ENCODE measurements at regions not wholly inside any gene's neighbourhood (a gene's known extent, or its start where the extent isn't known, plus 50 kb on each side); places are given as distances from the start of the nearest gene placed in this dataset.
"Not testable (repeated sequence)": the region's sequence is repeated elsewhere in the genome, so short reads cannot be mapped to it uniquely, and the experiment has no call there.

- 35 to 44% methylated on average over 3 of the region's 3 CpGs for WGBS, 2 donors
- Histone ChIP-seq H3K27ac (ENCODE audit: low read depth in 1 of 2, low read length in 2 of 2) (no peak overlapping the region), H3K4me3 (ENCODE audit: low read length in 2 of 2) (no peak overlapping the region), H3K9me3 (ENCODE audit: control insufficient read depth, low read length) (no peaks in the 10 kb centered on the region), H3K27me3 (ENCODE audit: control insufficient read depth in 1 of 2, insufficient read depth in 2 of 2, low read length in 1 of 2) (peaks cover 0 to 1% of the 10 kb centered on the region in 2 donors), H3K4me1 (ENCODE audit: control insufficient read depth in 1 of 2, insufficient read depth in 2 of 2, low read length in 2 of 2) (no peaks in the 10 kb centered on the region), H3K36me3 (ENCODE audit: control insufficient read depth in 1 of 2, insufficient read depth in 2 of 2, low read length in 1 of 2) (no peaks in the 10 kb centered on the region)
- ATAC-seq (ENCODE audit: low FRiP score) (no peak), DNase-seq (no peak)
- intact Hi-C loops (cut with DNase I), result no loop called here
These were observed 273.0 kb downstream of the TFAP2A start for GRCh38 chr6:10141746-10142443.

DNA sequence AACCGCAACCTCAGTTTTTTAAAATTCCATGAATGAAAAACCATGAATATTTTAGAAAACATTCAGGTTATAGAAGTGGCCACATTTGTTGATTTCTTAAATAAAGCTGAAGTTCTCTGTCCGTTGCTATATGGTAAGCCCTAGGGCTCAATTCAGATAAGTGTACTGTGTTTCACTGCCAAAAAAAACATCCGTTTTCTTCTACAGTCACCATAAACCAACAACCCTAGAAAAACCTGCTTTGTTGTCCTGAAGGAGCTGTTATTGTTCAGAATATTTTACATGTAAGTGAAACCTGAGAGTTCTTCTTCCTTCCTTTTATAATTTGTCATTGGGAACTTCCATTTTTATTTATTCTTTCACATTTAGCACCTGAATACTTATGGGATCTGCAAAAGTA is 274.1 kb downstream of the TFAP2A start:
- no peaks in the 10 kb centered on the region for H3K9me3 ChIP-seq (ENCODE audit: control insufficient read depth, low read length)
- DNase-seq (no peak), ATAC-seq (ENCODE audit: low FRiP score) (no peak)
- no peaks in the 10 kb centered on the region for H3K4me1 ChIP-seq (ENCODE audit: control insufficient read depth in 1 of 2, insufficient read depth in 2 of 2, low read length in 2 of 2)
- no peak overlapping the region for H3K4me3 ChIP-seq (ENCODE audit: low read length in 2 of 2)
- peaks cover 0 to 1% of the 10 kb centered on the region in 2 donors for H3K27me3 ChIP-seq (ENCODE audit: control insufficient read depth in 1 of 2, insufficient read depth in 2 of 2, low read length in 1 of 2)
- intact Hi-C loops (cut with DNase I), result no loop called here
- H3K36me3 ChIP-seq (ENCODE audit: control insufficient read depth in 1 of 2, insufficient read depth in 2 of 2, low read length in 1 of 2), result no peaks in the 10 kb centered on the region
- H3K27ac ChIP-seq (ENCODE audit: low read depth in 1 of 2, low read length in 2 of 2), result no peak overlapping the region
- 25 to 31% methylated on average over 3 of the region's 3 CpGs for WGBS, 2 donors

DNA sequence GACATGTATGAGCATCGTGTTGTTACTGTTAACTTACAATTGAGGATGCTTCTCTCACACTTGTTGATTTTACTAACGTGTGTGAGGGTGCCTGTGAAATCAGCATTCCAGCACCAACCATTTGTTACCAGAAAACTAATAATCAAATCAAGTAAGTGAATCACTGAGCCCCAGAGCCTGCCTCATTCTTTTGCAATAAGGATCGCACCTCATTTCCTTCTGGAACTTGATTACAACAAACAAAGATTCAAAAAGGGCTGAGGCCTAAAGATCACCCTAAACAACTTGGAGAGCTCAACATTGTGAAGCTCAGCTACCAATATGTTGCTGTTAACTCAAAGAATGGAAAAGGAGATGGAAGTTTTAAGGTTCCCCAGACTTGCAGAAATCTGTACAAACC is 274.7 kb downstream of the TFAP2A start:
- WGBS, 2 donors, result 60 to 66% methylated on average over 3 of the region's 3 CpGs
- Histone ChIP-seq H3K4me1 (ENCODE audit: control insufficient read depth in 1 of 2, insufficient read depth in 2 of 2, low read length in 2 of 2) (no peaks in the 10 kb centered on the region), H3K36me3 (ENCODE audit: control insufficient read depth in 1 of 2, insufficient read depth in 2 of 2, low read length in 1 of 2) (no peaks in the 10 kb centered on the region), H3K27ac (ENCODE audit: low read depth in 1 of 2, low read length in 2 of 2) (no peak overlapping the region), H3K9me3 (ENCODE audit: control insufficient read depth, low read length) (no peaks in the 10 kb centered on the region), H3K4me3 (ENCODE audit: low read length in 2 of 2) (no peak overlapping the region), H3K27me3 (ENCODE audit: control insufficient read depth in 1 of 2, insufficient read depth in 2 of 2, low read length in 1 of 2) (peaks cover 0 to 1% of the 10 kb centered on the region in 2 donors)
- DNase-seq (no peak), ATAC-seq (ENCODE audit: low FRiP score) (no peak)
- intact Hi-C loops (cut with DNase I), result no loop called here

- Histone ChIP-seq H3K4me1 (ENCODE audit: control insufficient read depth in 1 of 2, insufficient read depth in 2 of 2, low read length in 2 of 2) (no peaks in the 10 kb centered on the region), H3K4me3 (ENCODE audit: low read length in 2 of 2) (no peak overlapping the region), H3K9me3 (ENCODE audit: control insufficient read depth, low read length) (no peaks in the 10 kb centered on the region), H3K27me3 (ENCODE audit: control insufficient read depth in 1 of 2, insufficient read depth in 2 of 2, low read length in 1 of 2) (peaks cover 0 to 1% of the 10 kb centered on the region in 2 donors), H3K27ac (ENCODE audit: low read depth in 1 of 2, low read length in 2 of 2) (no peak overlapping the region), H3K36me3 (ENCODE audit: control insufficient read depth in 1 of 2, insufficient read depth in 2 of 2, low read length in 1 of 2) (no peaks in the 10 kb centered on the region)
- DNase-seq, result no peak
- intact Hi-C loops (cut with DNase I), result no loop called here
- 83 to 88% methylated on average over 3 of the region's 3 CpGs for WGBS, 2 donors
- ATAC-seq (ENCODE audit: low FRiP score), result no peak
These were observed 276.0 kb downstream of the TFAP2A start for GRCh38 chr6:10138917-10139316.

GRCh38 chr6:10136636-10137035 is 278.2 kb downstream of the TFAP2A start:
- Histone ChIP-seq H3K36me3 (ENCODE audit: control insufficient read depth in 1 of 2, insufficient read depth in 2 of 2, low read length in 1 of 2) (no peaks in the 10 kb centered on the region), H3K4me1 (ENCODE audit: control insufficient read depth in 1 of 2, insufficient read depth in 2 of 2, low read length in 2 of 2) (no peaks in the 10 kb centered on the region), H3K27me3 (ENCODE audit: control insufficient read depth in 1 of 2, insufficient read depth in 2 of 2, low read length in 1 of 2) (no peaks in the 10 kb centered on the region), H3K27ac (ENCODE audit: low read depth in 1 of 2, low read length in 2 of 2) (no peak overlapping the region), H3K4me3 (ENCODE audit: low read length in 2 of 2) (no peak overlapping the region), H3K9me3 (ENCODE audit: control insufficient read depth, low read length) (no peaks in the 10 kb centered on the region)
- WGBS, 2 donors, result 94 to 98% methylated on average over 7 of the region's 7 CpGs
- ATAC-seq (ENCODE audit: low FRiP score), result no peak
- intact Hi-C loops (cut with DNase I), result no loop called here
- no peak for DNase-seq

DNA sequence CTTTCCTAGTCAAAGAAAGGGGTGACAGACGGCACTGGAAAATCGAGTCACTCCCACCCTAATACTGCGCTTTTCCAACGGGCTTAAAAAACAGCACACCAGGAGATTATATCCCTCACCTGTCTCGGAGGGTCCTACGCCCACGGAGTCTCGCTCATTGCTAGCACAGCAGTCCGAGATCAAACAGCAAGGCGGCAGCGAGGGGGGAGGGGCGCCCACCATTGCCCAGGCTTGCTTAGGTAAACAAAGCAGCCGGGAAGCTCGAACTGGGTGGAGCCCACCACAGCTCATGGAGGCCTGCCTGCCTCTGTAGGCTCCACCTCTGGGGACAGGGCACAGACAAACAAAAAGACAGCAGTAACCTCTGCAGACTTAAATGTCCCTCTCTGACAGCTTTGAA is 280.7 kb downstream of the TFAP2A start:
- H3K4me3 ChIP-seq (ENCODE audit: low read length in 2 of 2); DNase-seq; ATAC-seq (ENCODE audit: low FRiP score); H3K27me3 ChIP-seq (ENCODE audit: control insufficient read depth in 1 of 2, insufficient read depth in 2 of 2, low read length in 1 of 2); intact Hi-C loops (cut with DNase I); H3K27ac ChIP-seq (ENCODE audit: low read depth in 1 of 2, low read length in 2 of 2); H3K9me3 ChIP-seq (ENCODE audit: control insufficient read depth, low read length); H3K4me1 ChIP-seq (ENCODE audit: control insufficient read depth in 1 of 2, insufficient read depth in 2 of 2, low read length in 2 of 2); H3K36me3 ChIP-seq (ENCODE audit: control insufficient read depth in 1 of 2, insufficient read depth in 2 of 2, low read length in 1 of 2): not testable (repeated sequence)
- 89 to 91% methylated on average over 14 of the region's 14 CpGs for whole genome bisulfite sequencing, 2 donors

DNA sequence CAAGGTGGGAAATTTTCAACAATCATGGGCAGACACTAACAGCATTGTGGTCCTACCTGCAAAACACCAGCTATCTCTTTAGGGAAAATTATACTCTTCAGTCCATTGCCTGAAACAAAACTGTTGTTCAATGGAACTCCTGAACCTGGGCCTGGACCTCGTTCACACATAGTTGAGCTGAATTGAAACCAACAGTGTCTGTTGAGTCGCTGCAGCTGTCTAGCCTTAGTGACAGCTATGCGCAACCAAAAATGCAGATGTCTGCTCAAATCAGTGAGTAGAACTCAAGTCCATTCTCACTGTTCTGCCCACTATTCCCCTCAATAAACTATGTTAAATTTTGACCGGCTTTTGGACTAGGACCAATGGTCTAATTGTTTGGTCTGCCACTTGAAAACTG is 286.2 kb downstream of the TFAP2A start:
- no peak overlapping the region for H3K4me3 ChIP-seq (ENCODE audit: low read length in 2 of 2)
- no peaks in the 10 kb centered on the region for H3K27me3 ChIP-seq (ENCODE audit: control insufficient read depth in 1 of 2, insufficient read depth in 2 of 2, low read length in 1 of 2)
- H3K36me3 ChIP-seq (ENCODE audit: control insufficient read depth in 1 of 2, insufficient read depth in 2 of 2, low read length in 1 of 2), result no peaks in the 10 kb centered on the region
- no peak overlapping the region for H3K27ac ChIP-seq (ENCODE audit: low read depth in 1 of 2, low read length in 2 of 2)
- peaks cover 5% of the 10 kb centered on the region for H3K9me3 ChIP-seq (ENCODE audit: control insufficient read depth, low read length)
- intact Hi-C loops (cut with DNase I), result no loop called here
- H3K4me1 ChIP-seq (ENCODE audit: control insufficient read depth in 1 of 2, insufficient read depth in 2 of 2, low read length in 2 of 2), result no peaks in the 10 kb centered on the region
- ATAC-seq (ENCODE audit: low FRiP score) (no peak), DNase-seq (no peak)
- 85 to 90% methylated on average over 4 of the region's 4 CpGs for WGBS, 2 donors

- DNase-seq (no peak), ATAC-seq (ENCODE audit: low FRiP score) (no peak)
- WGBS, 2 donors, result 34 to 41% methylated on average over 1 of the region's 1 CpG
- no peaks in the 10 kb centered on the region for H3K36me3 ChIP-seq (ENCODE audit: control insufficient read depth in 1 of 2, insufficient read depth in 2 of 2, low read length in 1 of 2)
- H3K27me3 ChIP-seq (ENCODE audit: control insufficient read depth in 1 of 2, insufficient read depth in 2 of 2, low read length in 1 of 2), result peaks cover 0 to under 1% of the 10 kb centered on the region in 2 donors
- peaks cover 2% of the 10 kb centered on the region for H3K9me3 ChIP-seq (ENCODE audit: control insufficient read depth, low read length)
- no peak overlapping the region for H3K27ac ChIP-seq (ENCODE audit: low read depth in 1 of 2, low read length in 2 of 2)
- no peak overlapping the region for H3K4me3 ChIP-seq (ENCODE audit: low read length in 2 of 2)
- intact Hi-C loops (cut with DNase I), result no loop called here
- no peaks in the 10 kb centered on the region for H3K4me1 ChIP-seq (ENCODE audit: control insufficient read depth in 1 of 2, insufficient read depth in 2 of 2, low read length in 2 of 2)
These were observed 292.7 kb downstream of the TFAP2A start for GRCh38 chr6:10122164-10122563.

DNA sequence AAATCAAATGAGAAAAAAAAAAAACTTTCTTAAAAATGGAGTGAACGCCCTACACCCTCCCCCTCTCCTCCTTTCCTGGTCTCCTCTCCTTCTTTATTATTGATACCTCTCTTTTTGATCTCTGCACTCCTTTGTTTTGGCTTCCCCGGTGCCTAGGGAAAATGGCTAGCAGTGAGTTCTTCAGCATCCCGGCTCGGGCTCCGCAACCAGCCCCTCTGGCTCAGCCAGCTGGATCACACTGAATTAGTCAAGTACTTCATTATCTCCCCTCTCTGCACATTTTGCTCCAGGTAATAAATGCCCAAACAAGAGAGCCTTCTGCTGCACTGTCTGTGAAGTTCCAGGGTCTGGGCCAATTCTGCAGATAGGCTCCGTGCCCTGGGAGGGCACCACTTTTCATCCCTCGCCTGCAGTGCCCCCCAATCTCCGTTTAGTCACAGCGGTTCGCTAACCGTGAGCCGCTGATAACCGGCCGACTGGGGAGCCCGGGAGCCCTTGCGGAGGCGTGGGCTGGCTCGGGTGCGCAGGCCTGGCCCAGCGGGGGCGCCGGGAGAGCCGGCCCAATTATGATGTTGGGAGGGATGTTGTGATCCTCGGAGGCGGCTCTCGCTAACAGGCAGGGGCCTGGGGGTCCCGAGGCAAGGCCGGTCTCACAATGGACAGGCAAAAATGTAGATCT is 301.9 kb downstream of the TFAP2A start:
- no peaks in the 10 kb centered on the region for H3K36me3 ChIP-seq (ENCODE audit: control insufficient read depth in 1 of 2, insufficient read depth in 2 of 2, low read length in 1 of 2)
- no peak for ATAC-seq (ENCODE audit: low FRiP score)
- H3K27me3 ChIP-seq (ENCODE audit: control insufficient read depth in 1 of 2, insufficient read depth in 2 of 2, low read length in 1 of 2), result peaks cover 0 to 4% of the 10 kb centered on the region in 2 donors
- no peak for DNase-seq
- WGBS, 2 donors, result 7 to 8% methylated on average over 28 of the region's 28 CpGs
- H3K4me1 ChIP-seq (ENCODE audit: control insufficient read depth in 1 of 2, insufficient read depth in 2 of 2, low read length in 2 of 2), result no peaks in the 10 kb centered on the region
- H3K4me3 ChIP-seq (ENCODE audit: low read length in 2 of 2), result no peak overlapping the region
- no peaks in the 10 kb centered on the region for H3K9me3 ChIP-seq (ENCODE audit: control insufficient read depth, low read length)
- intact Hi-C loops (cut with DNase I), result no loop called here
- no peak overlapping the region for H3K27ac ChIP-seq (ENCODE audit: low read depth in 1 of 2, low read length in 2 of 2)
